WTC11 (cell line): ENCODE measurements at regions not wholly inside any gene's neighbourhood (a gene's known extent, or its start where the extent isn't known, plus 50 kb on each side); places are given as distances from the start of the nearest gene placed in this dataset.

ENCODE experiments used
- ATAC-seq: fragments of 200-7000 bp; cut with Tn5 transposase; 2 replicates; pipeline ENCODE4 v1.10.0; 2021; ENCODE audit warnings: mild to moderate bottlenecking, moderate library complexity
- CTCF ChIA-PET: fragments of 300-600 bp; sonication (Branson Sonifier 250); formaldehyde crosslinking; loops from one replicate; lab custom pipeline; 2021; ENCODE audit warnings: antibody characterized with exemption; lab: Charles Lee
- POLR2A ChIA-PET: fragments of 350-600 bp; sonication (Branson Sonifier 250); formaldehyde crosslinking; loops from one replicate; lab custom pipeline; 2021; ENCODE audit warnings: antibody characterized with exemption; lab: Charles Lee
- DNase-seq: peaks from one replicate; pipeline ENCODE4 v3.0.0; 2021; ENCODE audit warnings: low spot score
- H3K27ac Mint-ChIP-seq: 2 replicates; pipeline ENCODE4 v1.8.0; 2021; ENCODE audit warnings: mixed read lengths
- H3K27me3 Mint-ChIP-seq: 2 replicates; pipeline ENCODE4 v1.8.0; 2021; ENCODE audit warnings: low read depth, mild to moderate bottlenecking, moderate library complexity, mixed read lengths
- H3K36me3 Mint-ChIP-seq: 2 replicates; pipeline ENCODE4 v1.8.0; 2021; ENCODE audit warnings: mixed read lengths
- H3K4me1 Mint-ChIP-seq: 2 replicates; pipeline ENCODE4 v1.8.0; 2022; ENCODE audit warnings: mixed read lengths
- H3K4me3 Mint-ChIP-seq: 2 replicates; pipeline ENCODE4 v1.8.0; 2021; ENCODE audit warnings: mild to moderate bottlenecking, moderate library complexity, mixed read lengths
- H3K9me3 Mint-ChIP-seq: 2 replicates; pipeline ENCODE4 v1.8.0; 2021; ENCODE audit warnings: mixed read lengths
- NR3C1 ChIP-seq: sonication (generic); formaldehyde crosslinking; conservative IDR thresholded peaks from 2 replicates; pipeline ENCODE4 v1.8.1; 2023; ENCODE audit warnings: low read depth, mild to moderate bottlenecking, missing genetic modification reagents
- SOX15 ChIP-seq: fragments of 250-450 bp; sonication (Bioruptor Pico); IDR thresholded peaks from 2 replicates; pipeline ENCODE4 v1.9.0; 2021; ENCODE audit warnings: mild to moderate bottlenecking
- SP1 ChIP-seq: sonication (generic); formaldehyde crosslinking; conservative IDR thresholded peaks from 2 replicates; pipeline ENCODE4 v1.8.1; 2022; ENCODE audit warnings: missing genetic modification reagents
- ZNF138 ChIP-seq: sonication (generic); formaldehyde crosslinking; conservative IDR thresholded peaks from 2 replicates; pipeline ENCODE4 v1.8.1; 2022; ENCODE audit warnings: mild to moderate bottlenecking, moderate library complexity, missing genetic modification reagents
- ZNF232 ChIP-seq: sonication (generic); formaldehyde crosslinking; IDR thresholded peaks from 2 replicates; pipeline ENCODE4 v1.8.0; 2022; ENCODE audit warnings: mild to moderate bottlenecking, missing genetic modification reagents
- ZNF317 ChIP-seq: sonication (generic); formaldehyde crosslinking; IDR thresholded peaks from 2 replicates; pipeline ENCODE4 v1.8.1; 2023; ENCODE audit warnings: low read depth, mild to moderate bottlenecking, moderate library complexity, missing genetic modification reagents, borderline replicate concordance
- ZNF416 ChIP-seq: fragments of 250-450 bp; sonication (Bioruptor Pico); IDR thresholded peaks from 2 replicates; pipeline ENCODE4 v1.9.0; 2021; ENCODE audit warnings: mild to moderate bottlenecking, inconsistent platforms
- ZNF423 ChIP-seq: fragments of 250-450 bp; sonication (Bioruptor Pico); IDR thresholded peaks from 2 replicates; pipeline ENCODE4 v2.1.2; 2022; ENCODE audit warnings: mild to moderate bottlenecking, moderate library complexity
- TF ChIP-seq, protein P1 (sequence below): fragments of 200-600 bp; IDR thresholded peaks from 2 replicates; pipeline ENCODE4 v1.8.0; 2022; ENCODE audit warnings: antibody characterized with exemption
- TF ChIP-seq, protein P2 (sequence below): sonication (generic); formaldehyde crosslinking; IDR thresholded peaks from 2 replicates; pipeline ENCODE4 v1.8.0; 2022; ENCODE audit warnings: mild to moderate bottlenecking, missing genetic modification reagents
- TF ChIP-seq, protein P3 (sequence below): sonication (generic); formaldehyde crosslinking; IDR thresholded peaks from 2 replicates; pipeline ENCODE4 v1.8.0; 2022; ENCODE audit warnings: mild to moderate bottlenecking, missing genetic modification reagents
- TF ChIP-seq, protein P4 (sequence below): fragments of 250-450 bp; sonication (Bioruptor Pico); IDR thresholded peaks from 2 replicates; pipeline ENCODE4 v1.9.0; 2021; ENCODE audit warnings: mild to moderate bottlenecking
- TF ChIP-seq, protein P5 (sequence below): sonication (generic); formaldehyde crosslinking; IDR thresholded peaks from 2 replicates; pipeline ENCODE4 v1.8.0; 2022; ENCODE audit warnings: mild to moderate bottlenecking, missing genetic modification reagents
- TF ChIP-seq, protein P6 (sequence below): sonication (generic); formaldehyde crosslinking; IDR thresholded peaks from 2 replicates; pipeline ENCODE4 v1.8.1; 2023; ENCODE audit warnings: mild to moderate bottlenecking, missing genetic modification reagents
- TF ChIP-seq, protein P7 (sequence below): sonication (generic); formaldehyde crosslinking; IDR thresholded peaks from 2 replicates; pipeline ENCODE4 v1.8.1; 2023; ENCODE audit warnings: mild to moderate bottlenecking, moderate library complexity, missing genetic modification reagents
- TF ChIP-seq, protein P8 (sequence below): fragments of 250-450 bp; sonication (Bioruptor Pico); conservative IDR thresholded peaks from 2 replicates; pipeline ENCODE4 v1.9.0; 2021; ENCODE audit warnings: mild to moderate bottlenecking

DNA sequence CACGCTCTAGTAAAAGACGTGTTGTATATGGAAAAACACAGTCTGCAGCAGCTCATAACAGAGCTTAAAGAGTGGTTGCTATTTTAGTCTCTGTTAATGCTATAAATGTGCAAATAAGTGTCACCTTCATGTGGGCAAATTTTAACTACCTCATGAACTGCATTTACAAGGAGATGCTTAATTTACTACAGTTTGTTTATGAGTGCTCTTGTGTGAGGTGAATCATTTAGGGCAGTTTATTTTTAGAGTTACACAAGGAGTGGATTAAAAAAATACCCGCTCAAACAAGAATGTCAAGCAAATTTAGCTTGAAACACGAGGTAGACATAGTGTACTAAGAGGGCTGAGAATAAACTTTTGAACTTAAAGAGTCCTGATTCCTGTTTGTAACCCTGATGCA lies 579.0 kb downstream of the MFSD1 start (continued):
- TF ChIP-seq ZNF423 (CRISPR knock-in tag), result no peak
- TF ChIP-seq ZNF138, result no peak
- no peak for TF ChIP-seq ZNF416 (CRISPR knock-in tag)
- TF ChIP-seq, protein P1, sequence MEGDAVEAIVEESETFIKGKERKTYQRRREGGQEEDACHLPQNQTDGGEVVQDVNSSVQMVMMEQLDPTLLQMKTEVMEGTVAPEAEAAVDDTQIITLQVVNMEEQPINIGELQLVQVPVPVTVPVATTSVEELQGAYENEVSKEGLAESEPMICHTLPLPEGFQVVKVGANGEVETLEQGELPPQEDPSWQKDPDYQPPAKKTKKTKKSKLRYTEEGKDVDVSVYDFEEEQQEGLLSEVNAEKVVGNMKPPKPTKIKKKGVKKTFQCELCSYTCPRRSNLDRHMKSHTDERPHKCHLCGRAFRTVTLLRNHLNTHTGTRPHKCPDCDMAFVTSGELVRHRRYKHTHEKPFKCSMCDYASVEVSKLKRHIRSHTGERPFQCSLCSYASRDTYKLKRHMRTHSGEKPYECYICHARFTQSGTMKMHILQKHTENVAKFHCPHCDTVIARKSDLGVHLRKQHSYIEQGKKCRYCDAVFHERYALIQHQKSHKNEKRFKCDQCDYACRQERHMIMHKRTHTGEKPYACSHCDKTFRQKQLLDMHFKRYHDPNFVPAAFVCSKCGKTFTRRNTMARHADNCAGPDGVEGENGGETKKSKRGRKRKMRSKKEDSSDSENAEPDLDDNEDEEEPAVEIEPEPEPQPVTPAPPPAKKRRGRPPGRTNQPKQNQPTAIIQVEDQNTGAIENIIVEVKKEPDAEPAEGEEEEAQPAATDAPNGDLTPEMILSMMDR, result no peak
- TF ChIP-seq SOX15 (CRISPR knock-in tag), result no peak
- TF ChIP-seq, protein P2, sequence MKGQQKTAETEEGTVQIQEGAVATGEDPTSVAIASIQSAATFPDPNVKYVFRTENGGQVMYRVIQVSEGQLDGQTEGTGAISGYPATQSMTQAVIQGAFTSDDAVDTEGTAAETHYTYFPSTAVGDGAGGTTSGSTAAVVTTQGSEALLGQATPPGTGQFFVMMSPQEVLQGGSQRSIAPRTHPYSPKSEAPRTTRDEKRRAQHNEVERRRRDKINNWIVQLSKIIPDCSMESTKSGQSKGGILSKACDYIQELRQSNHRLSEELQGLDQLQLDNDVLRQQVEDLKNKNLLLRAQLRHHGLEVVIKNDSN (CRISPR knock-in tag), result no peak
- TF ChIP-seq, protein P3, sequence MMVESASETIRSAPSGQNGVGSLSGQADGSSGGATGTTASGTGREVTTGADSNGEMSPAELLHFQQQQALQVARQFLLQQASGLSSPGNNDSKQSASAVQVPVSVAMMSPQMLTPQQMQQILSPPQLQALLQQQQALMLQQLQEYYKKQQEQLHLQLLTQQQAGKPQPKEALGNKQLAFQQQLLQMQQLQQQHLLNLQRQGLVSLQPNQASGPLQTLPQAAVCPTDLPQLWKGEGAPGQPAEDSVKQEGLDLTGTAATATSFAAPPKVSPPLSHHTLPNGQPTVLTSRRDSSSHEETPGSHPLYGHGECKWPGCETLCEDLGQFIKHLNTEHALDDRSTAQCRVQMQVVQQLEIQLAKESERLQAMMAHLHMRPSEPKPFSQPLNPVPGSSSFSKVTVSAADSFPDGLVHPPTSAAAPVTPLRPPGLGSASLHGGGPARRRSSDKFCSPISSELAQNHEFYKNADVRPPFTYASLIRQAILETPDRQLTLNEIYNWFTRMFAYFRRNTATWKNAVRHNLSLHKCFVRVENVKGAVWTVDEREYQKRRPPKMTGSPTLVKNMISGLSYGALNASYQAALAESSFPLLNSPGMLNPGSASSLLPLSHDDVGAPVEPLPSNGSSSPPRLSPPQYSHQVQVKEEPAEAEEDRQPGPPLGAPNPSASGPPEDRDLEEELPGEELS, result no peak

DNA sequence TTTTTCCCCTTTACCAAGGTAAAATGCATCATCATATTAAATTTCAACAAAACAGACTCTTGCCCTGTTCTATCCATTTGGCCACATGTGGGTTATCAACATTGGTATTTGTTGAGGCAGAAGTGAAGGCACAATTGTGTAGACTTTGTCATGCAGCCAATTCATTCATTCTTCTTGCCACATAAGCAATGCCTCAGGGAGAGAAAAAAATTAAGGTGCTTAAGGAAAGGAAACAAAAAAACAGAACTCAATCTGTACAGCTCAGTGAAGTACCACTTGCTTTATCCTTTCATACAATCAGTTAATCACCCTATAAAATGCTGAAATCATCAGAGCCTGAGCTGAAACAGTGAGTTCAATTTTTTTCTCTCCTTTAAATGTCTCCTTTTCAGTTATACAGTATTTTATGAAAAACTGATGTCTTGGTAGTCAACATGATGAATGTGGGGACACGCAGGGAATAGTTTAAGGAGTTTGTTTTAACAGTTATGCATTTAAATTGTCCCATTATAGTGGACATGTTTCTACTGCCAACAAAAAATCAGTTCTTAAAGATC lies 588.9 kb downstream of the MFSD1 start:
- Mint-ChIP-seq H3K9me3 (peaks cover 20% of the 10 kb centered on the region), H3K27ac (no peak overlapping the region), H3K36me3 (0 out of 2 replicates have a peak, but pooled peaks cover 4% of the 10 kb centered on the region), H3K27me3 (no peaks in the 10 kb centered on the region), H3K4me3 (no peak overlapping the region), H3K4me1 (no peaks in the 10 kb centered on the region)
- ATAC-seq (no peak), DNase-seq (no peak)
- CTCF ChIA-PET, result no interaction called here
- POLR2A ChIA-PET, result no interaction called here
- TF ChIP-seq, protein P2 (CRISPR knock-in tag), result no peak
- TF ChIP-seq ZNF317 (CRISPR knock-in tag) (no peak), SP1 (CRISPR knock-in tag) (no peak), ZNF232 (no peak), NR3C1 (CRISPR knock-in tag) (no peak)
- TF ChIP-seq, protein P4, sequence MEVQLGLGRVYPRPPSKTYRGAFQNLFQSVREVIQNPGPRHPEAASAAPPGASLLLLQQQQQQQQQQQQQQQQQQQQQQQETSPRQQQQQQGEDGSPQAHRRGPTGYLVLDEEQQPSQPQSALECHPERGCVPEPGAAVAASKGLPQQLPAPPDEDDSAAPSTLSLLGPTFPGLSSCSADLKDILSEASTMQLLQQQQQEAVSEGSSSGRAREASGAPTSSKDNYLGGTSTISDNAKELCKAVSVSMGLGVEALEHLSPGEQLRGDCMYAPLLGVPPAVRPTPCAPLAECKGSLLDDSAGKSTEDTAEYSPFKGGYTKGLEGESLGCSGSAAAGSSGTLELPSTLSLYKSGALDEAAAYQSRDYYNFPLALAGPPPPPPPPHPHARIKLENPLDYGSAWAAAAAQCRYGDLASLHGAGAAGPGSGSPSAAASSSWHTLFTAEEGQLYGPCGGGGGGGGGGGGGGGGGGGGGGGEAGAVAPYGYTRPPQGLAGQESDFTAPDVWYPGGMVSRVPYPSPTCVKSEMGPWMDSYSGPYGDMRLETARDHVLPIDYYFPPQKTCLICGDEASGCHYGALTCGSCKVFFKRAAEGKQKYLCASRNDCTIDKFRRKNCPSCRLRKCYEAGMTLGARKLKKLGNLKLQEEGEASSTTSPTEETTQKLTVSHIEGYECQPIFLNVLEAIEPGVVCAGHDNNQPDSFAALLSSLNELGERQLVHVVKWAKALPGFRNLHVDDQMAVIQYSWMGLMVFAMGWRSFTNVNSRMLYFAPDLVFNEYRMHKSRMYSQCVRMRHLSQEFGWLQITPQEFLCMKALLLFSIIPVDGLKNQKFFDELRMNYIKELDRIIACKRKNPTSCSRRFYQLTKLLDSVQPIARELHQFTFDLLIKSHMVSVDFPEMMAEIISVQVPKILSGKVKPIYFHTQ (CRISPR knock-in tag), result no peak
- TF ChIP-seq, protein P5, sequence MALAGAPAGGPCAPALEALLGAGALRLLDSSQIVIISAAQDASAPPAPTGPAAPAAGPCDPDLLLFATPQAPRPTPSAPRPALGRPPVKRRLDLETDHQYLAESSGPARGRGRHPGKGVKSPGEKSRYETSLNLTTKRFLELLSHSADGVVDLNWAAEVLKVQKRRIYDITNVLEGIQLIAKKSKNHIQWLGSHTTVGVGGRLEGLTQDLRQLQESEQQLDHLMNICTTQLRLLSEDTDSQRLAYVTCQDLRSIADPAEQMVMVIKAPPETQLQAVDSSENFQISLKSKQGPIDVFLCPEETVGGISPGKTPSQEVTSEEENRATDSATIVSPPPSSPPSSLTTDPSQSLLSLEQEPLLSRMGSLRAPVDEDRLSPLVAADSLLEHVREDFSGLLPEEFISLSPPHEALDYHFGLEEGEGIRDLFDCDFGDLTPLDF (CRISPR knock-in tag), result no peak
- TF ChIP-seq, protein P6, sequence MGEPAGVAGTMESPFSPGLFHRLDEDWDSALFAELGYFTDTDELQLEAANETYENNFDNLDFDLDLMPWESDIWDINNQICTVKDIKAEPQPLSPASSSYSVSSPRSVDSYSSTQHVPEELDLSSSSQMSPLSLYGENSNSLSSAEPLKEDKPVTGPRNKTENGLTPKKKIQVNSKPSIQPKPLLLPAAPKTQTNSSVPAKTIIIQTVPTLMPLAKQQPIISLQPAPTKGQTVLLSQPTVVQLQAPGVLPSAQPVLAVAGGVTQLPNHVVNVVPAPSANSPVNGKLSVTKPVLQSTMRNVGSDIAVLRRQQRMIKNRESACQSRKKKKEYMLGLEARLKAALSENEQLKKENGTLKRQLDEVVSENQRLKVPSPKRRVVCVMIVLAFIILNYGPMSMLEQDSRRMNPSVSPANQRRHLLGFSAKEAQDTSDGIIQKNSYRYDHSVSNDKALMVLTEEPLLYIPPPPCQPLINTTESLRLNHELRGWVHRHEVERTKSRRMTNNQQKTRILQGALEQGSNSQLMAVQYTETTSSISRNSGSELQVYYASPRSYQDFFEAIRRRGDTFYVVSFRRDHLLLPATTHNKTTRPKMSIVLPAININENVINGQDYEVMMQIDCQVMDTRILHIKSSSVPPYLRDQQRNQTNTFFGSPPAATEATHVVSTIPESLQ (CRISPR knock-in tag), result no peak
- TF ChIP-seq, protein P7, sequence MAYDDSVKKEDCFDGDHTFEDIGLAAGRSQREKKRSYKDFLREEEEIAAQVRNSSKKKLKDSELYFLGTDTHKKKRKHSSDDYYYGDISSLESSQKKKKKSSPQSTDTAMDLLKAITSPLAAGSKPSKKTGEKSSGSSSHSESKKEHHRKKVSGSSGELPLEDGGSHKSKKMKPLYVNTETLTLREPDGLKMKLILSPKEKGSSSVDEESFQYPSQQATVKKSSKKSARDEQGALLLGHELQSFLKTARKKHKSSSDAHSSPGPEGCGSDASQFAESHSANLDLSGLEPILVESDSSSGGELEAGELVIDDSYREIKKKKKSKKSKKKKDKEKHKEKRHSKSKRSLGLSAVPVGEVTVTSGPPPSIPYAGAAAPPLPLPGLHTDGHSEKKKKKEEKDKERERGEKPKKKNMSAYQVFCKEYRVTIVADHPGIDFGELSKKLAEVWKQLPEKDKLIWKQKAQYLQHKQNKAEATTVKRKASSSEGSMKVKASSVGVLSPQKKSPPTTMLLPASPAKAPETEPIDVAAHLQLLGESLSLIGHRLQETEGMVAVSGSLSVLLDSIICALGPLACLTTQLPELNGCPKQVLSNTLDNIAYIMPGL, result no peak
- TF ChIP-seq, protein P8, sequence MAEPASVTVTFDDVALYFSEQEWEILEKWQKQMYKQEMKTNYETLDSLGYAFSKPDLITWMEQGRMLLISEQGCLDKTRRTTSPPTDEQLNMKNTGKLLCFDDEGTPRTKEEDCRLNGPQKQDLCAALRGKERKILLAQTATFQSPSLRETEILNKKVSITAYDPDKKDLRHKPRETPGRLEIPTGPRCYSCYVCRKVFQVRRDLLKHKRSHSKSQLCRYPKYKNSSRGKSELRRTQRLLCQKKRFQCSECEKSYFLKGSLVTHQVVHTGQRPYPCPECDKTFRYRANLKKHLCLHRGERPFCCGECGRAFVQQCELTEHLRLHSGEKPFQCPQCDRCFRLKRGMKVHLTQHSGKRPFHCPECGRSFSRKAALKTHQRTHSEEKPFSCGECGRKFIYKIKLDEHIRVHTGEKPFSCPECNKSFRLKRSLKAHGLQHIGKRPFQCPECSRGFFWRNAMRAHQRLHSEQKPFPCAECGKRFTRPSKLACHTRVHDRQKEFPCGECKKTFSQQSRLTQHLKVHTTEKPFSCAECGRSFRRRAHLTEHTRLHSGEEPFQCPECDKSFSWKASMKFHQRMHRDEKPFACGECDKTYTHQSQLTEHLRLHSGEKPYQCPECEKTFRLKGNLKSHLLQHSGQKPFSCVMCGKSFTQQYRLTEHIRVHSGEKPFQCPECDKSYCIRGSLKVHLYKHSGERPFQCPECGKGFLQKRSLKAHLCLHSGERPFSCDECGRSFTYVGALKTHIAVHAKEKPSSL, result no peak
